GM21447 (cell line): ENCODE measurements at regions not wholly inside any gene's neighbourhood (a gene's known extent, or its start where the extent isn't known, plus 50 kb on each side); places are given as distances from the start of the nearest gene placed in this dataset.
"Not testable (repeated sequence)": the region's sequence is repeated elsewhere in the genome, so short reads cannot be mapped to it uniquely, and the experiment has no call there.

Source experiments
- ATAC-seq: cut with Tn5 transposase; IDR thresholded peaks from one replicate; pipeline ENCODE4 v1.9.1; 2021; ENCODE audit not compliant: unreplicated experiment

DNA sequence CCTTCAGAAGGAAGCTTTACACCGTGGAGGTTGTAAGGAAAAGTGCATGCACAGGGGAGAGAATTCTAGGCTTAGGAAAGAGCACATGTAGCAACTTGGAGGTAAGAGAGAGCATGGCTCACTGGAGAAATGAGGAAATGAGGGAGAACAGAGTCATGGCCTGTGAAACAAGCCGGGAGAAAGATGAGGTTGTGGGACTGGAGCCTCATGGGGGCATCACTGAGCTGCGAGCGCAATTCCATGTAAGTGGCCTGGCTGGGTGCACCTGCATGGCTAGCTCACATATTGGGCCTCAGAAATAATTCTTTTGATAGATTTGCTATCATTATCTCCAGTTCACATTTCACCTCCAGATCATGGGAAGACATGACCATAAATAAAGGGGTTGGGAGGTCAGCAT lies 785.5 kb upstream of the RAB6C start:
- no peak for ATAC-seq

DNA sequence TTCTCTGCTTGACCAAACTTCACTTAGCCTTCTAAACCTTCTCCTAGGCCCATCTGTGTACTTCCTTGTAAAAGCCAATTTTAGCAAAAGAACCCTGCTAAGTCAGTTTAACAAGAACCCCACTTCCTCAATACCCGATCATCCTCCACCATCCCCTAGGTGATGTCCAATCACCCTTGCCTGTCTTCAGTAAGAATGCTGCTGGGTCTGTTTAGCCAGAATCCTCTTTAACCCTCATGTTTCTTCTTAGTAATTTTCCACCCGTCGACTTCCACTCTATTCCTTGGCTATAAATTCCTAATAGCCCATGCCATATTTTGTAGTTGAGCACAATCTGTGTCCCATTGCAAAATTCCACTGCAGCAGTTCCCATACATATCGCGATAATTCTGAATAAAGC lies 780.0 kb upstream of the RAB6C start:
- ATAC-seq: no peak

DNA sequence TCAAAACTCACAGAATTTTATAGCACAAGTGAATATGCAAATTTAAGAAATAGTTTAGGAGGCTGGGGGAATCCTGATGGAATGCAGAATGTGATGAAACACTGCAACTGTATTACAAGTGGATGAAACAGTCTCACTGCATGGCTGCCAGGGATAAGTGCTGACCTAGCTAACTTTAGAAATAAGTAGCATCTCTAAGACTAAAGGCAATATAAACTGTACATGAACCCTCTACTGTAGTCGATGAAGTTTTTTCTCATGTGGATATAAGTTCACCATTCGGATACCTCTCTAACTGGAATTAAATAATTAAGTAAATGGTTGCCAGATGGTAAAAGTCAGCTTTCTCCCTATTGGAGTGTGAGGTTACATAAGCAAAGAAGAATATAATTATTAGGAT lies 777.8 kb upstream of the RAB6C start:
- no peak for ATAC-seq

DNA sequence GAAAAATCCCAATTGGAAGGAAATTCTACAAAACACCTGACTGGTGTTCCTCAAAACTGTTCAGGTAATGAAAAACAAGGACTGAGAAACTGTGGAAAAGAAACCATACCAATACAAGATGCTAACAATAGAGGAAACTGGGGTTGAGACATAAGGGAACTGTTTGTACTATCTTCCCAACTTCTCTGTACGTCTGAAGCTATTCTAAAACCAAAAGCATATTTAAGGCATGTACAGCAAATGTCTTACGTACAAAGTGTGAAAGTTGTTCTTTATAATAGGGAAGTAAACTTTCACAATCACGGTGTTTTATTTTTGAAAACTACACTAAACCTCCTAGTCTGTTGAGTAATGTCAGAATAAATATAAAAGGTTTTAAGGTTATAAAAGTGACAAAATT lies 776.1 kb upstream of the RAB6C start:
- ATAC-seq: no peak

DNA sequence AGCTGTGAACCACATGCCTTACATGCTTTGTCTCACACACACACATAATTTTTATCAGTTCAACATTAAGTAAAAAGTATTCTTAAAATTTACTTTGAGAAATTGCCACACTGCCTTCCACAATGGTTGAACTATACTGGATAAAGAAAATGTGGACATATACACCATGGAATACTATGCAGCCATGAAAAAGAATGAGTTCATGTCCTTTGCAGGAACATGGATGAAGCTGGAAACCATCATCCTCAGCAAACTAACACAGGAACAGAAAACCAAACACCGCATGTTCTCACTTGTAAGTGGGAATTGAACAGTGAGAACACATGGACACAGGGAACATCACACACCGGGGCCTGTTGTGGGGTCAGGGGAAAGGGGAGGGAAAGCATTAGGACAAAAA lies 774.9 kb upstream of the RAB6C start:
- ATAC-seq: not testable (repeated sequence)

DNA sequence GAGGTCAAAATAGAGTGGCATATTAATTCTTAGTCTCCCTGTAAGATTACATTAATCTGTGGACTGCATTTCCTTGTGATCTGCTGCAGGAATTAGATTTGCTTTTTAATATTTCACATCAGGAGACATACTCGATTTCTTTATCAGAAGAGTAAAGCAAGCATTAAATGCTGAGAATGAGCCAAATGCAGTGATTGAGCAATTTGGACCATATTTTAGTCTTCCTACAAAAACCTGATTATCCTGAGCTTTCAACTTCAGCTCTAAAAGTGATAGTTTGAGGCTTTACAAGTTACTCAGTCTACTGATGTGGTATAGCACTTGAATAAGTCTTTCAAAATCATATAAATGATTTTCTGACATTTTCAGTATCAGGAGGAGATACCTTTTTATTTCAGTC lies 774.3 kb upstream of the RAB6C start:
- ATAC-seq: no peak

DNA sequence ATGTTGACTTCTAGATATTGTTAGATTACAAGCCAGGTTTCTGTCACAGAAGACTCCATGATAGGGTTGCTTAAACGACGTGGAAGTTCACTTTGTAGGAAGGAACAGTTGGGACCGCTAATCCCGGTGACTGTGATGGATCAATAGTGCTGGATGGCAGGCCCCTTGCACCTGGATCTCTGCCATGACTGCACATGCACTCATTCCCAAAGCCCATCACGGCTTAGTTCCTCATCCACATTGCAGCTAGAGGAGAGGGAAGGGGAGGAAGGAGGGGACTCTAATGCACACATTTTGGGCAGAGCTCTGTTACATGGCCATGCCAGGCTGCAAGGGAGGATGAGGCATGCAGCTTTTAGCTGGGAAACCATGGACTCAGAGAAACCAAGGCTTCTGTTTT lies 773.7 kb upstream of the RAB6C start:
- ATAC-seq: no peak

DNA sequence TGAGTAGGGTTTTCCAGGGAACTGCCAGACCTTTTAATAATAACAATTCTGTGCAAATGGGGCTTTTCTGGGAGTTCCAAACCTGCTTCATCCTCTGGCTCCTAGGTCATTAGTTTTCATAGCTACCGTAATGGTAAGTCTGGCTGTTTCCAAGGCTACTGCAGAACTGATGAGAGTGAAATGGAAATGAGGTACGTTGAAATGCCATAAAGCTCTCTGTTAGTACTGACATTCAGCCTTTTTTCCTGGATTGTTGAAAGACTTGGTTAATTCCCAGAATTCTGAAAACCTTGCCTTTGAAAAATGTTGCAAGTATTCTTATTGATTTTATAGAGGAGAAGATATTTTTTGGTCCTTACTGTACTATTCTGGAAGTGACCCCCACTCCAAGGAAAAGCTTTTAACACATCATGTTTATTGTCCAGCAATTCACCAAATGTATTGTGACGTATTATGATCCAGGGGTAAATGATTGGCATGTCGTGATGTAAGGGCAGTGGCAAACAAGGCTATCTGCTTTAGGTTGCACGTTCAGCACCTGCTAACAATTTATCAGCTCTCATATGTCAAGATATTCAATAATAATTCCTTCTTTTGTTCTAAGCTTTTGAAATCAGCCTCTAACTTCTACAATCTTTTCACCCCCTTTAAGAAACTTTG lies 767.0 kb upstream of the RAB6C start:
- ATAC-seq: no peak

DNA sequence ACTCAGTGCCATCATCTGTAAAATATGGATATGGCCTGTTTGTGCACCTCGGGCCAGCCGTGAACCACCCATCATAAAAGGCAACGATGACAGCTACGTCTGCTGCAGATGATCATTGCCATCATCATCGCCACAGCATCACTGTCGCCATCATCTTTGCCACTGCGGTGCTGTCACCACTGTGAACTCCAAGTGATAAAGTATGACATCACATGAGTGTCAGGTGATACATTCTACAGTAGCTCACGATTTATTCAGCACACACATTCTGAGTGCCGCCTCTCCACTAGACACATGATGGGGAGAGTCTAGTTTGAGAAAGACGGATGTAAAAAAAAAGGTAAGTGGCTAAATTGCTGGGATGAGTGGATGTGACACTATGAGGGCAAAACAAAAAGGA lies 755.4 kb upstream of the RAB6C start:
- no peak for ATAC-seq

DNA sequence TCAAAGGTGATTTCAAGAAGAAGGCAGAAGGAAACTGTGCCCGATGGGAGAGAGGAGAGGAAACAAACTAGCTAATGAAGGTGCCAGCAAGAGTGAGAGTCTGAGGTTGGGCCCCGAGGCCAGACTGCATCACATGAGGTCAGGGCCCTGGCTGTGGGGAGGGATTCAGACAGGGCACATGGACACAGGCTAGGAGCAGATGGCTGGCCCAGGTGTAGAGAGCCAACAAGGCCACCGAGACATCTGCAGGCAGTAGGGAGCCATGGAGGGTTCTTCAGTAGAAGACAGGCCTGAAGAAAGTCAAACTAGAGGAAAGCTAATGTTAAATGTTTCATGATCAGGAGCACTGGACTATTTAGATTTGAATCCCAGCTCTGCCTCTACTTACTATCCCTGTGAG lies 755.0 kb upstream of the RAB6C start:
- no peak for ATAC-seq

DNA sequence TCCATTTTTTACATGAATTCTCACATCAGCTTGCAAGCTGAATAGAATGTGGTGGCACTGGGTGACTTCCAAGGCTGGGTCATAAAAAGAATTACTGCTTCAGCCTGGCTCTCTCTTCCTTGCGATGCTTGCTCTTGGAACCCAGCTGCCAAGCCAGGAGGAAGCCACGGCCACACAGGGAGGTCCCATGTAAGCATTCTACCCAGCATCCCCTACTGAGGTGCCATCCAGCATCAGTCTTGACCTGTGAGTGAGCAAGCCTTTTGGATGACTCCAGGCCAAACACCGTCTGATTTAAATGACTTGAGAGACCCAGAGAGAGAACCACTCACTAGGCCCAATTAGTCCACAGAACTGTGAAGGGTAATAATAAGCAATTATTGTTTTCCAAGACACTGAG lies 750.3 kb upstream of the RAB6C start:
- no peak for ATAC-seq

DNA sequence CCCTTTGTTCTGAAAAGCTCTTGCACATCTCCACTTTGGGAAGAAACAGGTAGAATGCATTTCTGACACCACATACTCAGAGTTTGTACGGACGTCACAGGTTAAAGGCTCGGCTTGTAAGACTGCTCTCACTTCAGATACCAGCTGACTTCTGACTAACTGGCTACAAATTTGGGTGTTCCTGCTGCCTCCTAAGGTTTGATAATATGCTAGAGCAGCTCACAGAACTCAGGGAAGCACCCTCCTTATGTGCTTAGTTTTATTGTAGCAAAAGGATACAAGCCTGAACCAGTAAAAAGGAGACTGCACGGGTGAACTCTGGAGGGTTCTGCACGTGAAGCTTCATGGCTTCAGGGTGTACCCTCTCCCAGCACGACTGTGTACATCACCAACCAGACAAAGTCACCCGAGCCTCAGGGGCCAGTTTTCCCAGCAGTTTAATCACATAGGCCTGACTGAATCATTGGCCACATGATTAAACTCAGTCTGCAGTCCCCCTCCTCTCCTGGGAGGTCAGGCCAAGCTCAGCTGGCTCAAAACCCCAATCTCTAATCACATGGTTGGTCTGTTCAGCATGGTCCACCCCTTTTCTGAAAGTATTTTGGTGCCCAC lies 749.5 kb upstream of the RAB6C start:
- no peak for ATAC-seq

DNA sequence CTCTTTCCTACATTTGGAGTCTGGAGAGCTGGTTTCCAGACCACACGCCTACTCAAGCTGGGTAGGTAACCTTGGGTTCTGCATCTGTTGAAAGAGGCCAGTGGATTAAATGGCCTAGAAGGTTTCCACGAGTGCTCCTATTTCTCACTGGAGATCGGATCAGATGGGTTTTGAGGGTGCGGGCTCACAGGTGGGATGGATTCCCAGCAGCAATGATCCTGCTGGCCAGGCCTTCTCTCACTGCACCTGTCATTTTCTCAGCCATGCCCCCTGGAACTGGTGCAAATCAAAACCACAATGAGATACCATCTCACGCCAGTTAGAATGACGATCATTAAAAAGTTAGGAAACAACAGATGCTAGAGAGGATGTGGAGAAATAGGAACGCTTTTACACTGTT lies 747.5 kb upstream of the RAB6C start:
- ATAC-seq: no peak

DNA sequence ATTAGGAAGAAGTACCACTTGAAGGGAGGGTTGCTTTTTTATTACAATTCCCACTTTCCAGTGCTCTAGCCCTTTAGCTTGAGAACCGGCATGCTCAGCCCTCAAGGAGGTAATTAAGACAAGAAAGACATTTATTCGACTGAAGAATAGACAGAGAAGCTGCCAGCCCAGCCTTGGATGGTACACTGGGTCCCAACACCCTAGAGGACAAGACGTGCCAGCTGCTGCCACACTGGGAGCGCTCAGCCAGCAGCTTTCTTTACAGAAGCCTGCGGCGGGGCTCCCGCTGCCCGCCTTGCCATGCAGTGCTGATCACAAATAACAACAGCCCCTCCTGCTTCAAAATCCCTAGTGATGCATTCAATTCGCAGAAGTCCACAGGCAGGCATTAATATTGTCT lies 746.3 kb upstream of the RAB6C start:
- ATAC-seq: no peak

DNA sequence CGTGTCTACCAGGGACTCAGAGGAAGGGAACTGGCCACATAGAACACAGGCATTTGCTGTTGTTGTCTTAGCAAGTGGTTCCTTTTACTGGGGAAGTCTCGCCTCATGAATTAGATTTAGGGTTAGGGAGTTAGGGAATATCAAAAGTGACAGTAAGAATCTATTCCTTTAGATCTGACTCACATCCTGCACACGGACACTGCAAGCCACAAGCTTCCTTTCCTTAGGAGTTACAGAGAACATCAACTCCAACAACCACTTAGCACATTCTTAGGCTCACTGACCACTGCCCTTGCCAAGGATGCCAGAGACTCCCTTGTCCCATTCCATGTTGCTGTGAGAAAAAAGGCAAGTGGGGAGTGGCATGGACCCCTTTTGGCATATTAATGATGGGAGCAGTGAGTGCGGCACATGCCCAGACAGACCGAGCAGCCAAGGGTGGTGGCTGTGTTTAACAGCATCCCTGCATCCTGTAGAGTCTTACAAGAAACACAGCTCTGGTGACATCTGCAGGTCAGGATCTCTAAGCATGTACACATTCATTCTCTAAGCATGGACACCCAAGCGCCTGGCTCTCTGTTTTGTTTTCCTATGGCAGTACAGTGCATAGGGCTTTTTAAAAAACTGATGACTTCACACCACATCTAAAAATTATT lies 745.6 kb upstream of the RAB6C start:
- no peak for ATAC-seq

DNA sequence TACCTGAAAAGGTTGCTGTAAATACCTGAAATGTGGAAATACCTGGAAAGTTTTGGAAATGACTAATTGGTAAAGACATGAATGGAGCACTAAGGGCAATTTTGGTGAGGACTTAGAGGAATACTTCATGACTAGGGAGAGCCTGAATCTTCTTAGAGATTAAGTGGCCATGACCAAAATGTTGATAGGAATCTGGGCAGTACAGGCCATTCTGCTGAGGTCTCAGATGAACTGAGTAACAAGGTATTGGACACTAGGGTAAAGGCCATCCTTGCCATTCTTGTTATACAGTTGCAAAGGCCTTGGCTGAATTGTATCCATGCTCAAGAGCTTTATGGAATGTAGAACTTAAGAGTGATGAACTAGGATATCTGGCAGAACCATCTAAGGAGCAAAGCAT lies 742.9 kb upstream of the RAB6C start:
- ATAC-seq: no peak

DNA sequence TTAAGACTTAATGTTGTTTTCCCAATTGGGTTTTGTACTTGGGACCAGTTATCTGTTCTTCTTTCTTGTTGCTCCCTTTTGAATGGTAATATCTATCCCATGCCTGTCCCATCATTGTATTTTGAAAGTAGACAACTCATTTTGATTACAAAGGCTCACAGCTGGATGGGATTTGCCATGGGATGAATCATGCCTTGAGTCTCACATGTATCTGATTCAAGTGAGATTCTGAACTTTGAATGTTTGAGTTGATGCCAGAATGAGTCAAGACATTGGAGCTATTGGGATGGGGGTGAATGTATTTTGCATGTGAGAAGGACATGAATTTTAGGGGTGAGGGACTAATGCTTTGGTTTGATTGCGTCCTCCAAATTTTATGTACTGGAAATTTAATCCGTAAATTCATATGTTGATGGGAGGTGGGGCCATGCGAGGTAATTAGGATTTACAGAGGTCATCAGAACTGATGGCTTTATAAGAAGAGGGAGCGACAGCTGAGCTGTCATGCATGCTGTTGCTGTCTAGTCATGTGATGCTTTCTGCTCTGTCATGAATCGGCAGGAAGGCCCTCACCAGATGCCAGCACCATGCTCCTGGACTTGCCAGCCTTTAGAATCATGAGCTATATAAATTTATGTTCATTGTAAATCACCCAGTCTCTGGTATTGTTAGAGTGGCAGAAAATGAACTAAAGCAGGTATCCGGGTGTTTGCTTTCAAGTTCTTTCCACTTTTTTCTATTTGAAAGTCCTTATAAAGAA lies 741.3 kb upstream of the RAB6C start:
- ATAC-seq: no peak

DNA sequence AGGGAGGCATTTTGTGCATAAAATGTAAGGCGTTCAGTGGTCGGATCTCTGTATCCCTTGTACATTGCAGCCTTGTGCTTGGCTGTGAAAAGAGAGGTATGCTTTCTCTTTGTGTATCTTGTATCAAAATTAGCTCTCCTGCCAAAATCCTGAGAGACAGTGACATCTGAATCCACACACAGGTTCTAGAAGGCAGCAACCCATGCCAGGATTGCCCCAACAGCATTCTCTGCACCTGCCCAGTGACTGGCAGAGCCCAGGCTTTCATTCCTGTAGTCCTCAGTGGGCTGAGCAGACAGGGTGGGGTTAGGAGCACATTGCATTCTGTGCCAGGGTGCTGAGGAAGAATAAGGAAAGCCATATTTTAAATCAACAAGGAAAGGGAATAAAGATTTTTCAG lies 740.3 kb upstream of the RAB6C start:
- no peak for ATAC-seq

DNA sequence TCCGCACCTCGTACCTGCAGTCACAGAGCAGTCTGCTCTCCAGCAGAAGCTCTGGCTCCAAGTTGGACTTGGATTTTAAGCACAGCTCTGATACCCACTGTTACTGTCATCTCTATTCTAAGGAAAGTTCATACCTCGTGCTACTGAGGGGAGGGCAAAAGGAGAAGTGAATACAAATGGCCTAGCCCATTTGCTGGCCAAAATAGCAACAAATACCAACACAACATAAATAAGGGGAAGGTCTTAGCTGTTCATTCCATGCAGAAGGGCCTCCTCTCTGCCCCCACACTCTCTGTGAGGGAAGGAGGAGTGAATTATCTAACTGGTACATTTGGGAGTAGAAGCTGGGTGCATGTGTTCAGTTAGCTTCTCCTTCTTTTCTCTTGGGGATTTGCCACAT lies 739.4 kb upstream of the RAB6C start:
- ATAC-seq: no peak

DNA sequence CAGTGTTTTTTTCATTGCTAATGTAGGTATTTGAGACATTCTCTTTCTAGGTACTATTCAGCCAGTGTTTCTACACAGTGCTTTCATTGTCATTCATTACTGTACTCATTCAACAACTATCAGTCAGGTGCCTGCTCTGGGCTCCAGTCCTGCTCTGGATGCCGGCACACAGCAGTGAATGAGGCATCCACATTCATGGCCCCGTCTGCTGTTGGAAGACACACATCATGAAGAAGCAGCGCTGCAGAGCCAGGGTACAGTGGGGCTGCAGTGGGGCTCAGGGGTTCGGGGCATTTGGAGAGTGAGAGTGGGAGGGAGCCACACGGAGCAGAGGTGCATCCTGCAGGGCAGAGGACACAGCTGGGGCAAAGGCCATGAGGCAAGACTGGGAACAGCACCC lies 737.2 kb upstream of the RAB6C start:
- ATAC-seq: no peak

DNA sequence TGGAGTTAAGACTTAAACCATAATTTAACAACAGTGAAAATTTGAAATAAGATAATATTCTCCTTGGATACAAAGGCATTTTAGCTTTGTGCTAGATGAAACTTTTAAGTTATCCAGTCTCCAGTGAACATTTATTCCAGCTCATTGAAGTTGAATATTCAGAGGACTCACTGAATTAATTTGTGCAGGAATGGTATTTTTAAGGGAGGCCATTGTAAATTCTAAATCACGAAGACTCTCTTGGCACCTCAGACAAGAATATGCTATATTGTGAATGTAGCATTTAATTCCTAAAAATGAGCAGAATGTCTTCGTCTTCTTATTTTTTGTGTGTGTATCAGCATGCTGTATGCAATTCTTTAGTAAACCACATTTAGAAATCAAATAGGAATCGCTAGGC lies 731.7 kb upstream of the RAB6C start:
- ATAC-seq: no peak

DNA sequence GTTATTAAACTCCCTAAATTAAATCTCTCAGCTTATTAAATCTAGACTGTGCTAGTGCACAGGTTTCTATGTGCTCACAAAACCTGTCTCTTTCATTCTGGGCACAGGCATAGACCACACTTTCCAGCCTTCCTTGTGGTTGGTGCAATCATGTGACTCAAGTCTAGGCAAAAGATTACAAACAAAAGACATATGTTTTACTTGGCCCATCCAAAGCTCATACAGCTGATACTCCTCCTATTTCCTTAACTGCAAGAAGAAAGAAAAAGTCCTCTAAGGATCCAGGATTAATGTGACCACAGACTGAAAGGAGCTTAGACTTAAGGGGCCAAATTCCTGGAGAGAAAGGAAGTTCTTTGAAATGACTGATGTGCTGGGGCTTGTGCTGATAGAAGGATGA lies 731.3 kb upstream of the RAB6C start:
- ATAC-seq: no peak
